ENCODE measurements at regions not wholly inside any gene's neighbourhood (a gene's known extent, or its start where the extent isn't known, plus 50 kb on each side); places are given as distances from the start of the nearest gene placed in this dataset.
"Not testable (repeated sequence)": the region's sequence is repeated elsewhere in the genome, so short reads cannot be mapped to it uniquely, and the experiment has no call there.

GRCh38 chr12:8282181-8282580, 54.8 kb upstream of the FAM90A1 start:
- not testable (repeated sequence) for DNase-seq (ENCODE audit: extremely low read depth in 1 of 2, low read depth in 1 of 2)

- not testable (repeated sequence) for DNase-seq (ENCODE audit: extremely low read depth in 1 of 2, low read depth in 1 of 2)
These were observed 58.3 kb upstream of the FAM90A1 start for GRCh38 chr12:8285681-8286080.

- DNase-seq (ENCODE audit: extremely low read depth in 1 of 2, low read depth in 1 of 2): not testable (repeated sequence)
These were observed 64.3 kb upstream of the FAM90A1 start for GRCh38 chr12:8291764-8292163.

GRCh38 chr12:8294662-8295061, 67.2 kb upstream of the FAM90A1 start:
- DNase-seq (ENCODE audit: extremely low read depth in 1 of 2, low read depth in 1 of 2): not testable (repeated sequence)

GRCh38 chr12:8308611-8309010, 81.2 kb upstream of the FAM90A1 start:
- DNase-seq (ENCODE audit: extremely low read depth in 1 of 2, low read depth in 1 of 2): not testable (repeated sequence)

GRCh38 chr12:8315997-8316396, 88.6 kb upstream of the FAM90A1 start:
- not testable (repeated sequence) for DNase-seq (ENCODE audit: extremely low read depth in 1 of 2, low read depth in 1 of 2)

- not testable (repeated sequence) for DNase-seq (ENCODE audit: extremely low read depth in 1 of 2, low read depth in 1 of 2)
These were observed 90.3 kb upstream of the FAM90A1 start for GRCh38 chr12:8317675-8318074.

GRCh38 chr12:8320251-8320730, 92.9 kb upstream of the FAM90A1 start:
- peak in 1 of 2 donors; percentile 16 for DNase-seq (ENCODE audit: extremely low read depth in 1 of 2, low read depth in 1 of 2)

- DNase-seq (ENCODE audit: extremely low read depth in 1 of 2, low read depth in 1 of 2): not testable (repeated sequence)
These were observed 93.5 kb upstream of the FAM90A1 start for GRCh38 chr12:8320791-8321370.

GRCh38 chr12:8325145-8325839, 97.9 kb upstream of the FAM90A1 start:
- DNase-seq (ENCODE audit: extremely low read depth in 1 of 2, low read depth in 1 of 2): not testable (repeated sequence)

- not testable (repeated sequence) for DNase-seq (ENCODE audit: extremely low read depth in 1 of 2, low read depth in 1 of 2)
These were observed 101.4 kb upstream of the FAM90A1 start for GRCh38 chr12:8328835-8329234.

GRCh38 chr12:8332373-8332772, 105.0 kb upstream of the FAM90A1 start:
- DNase-seq (ENCODE audit: extremely low read depth in 1 of 2, low read depth in 1 of 2): not testable (repeated sequence)

- DNase-seq (ENCODE audit: extremely low read depth in 1 of 2, low read depth in 1 of 2): not testable (repeated sequence)
These were observed 104.7 kb upstream of the CLEC6A start for GRCh38 chr12:8351073-8351472.

GRCh38 chr12:8354741-8355140, 101.0 kb upstream of the CLEC6A start:
- not testable (repeated sequence) for DNase-seq (ENCODE audit: extremely low read depth in 1 of 2, low read depth in 1 of 2)

- not testable (repeated sequence) for DNase-seq (ENCODE audit: extremely low read depth in 1 of 2, low read depth in 1 of 2)
These were observed 100.2 kb upstream of the CLEC6A start for GRCh38 chr12:8355531-8355930.

- DNase-seq (ENCODE audit: extremely low read depth in 1 of 2, low read depth in 1 of 2): not testable (repeated sequence)
These were observed 82.0 kb upstream of the CLEC6A start for GRCh38 chr12:8373744-8374143.

- DNase-seq (ENCODE audit: extremely low read depth in 1 of 2, low read depth in 1 of 2): not testable (repeated sequence)
These were observed 80.6 kb upstream of the CLEC6A start for GRCh38 chr12:8375122-8375521.

- not testable (repeated sequence) for DNase-seq (ENCODE audit: extremely low read depth in 1 of 2, low read depth in 1 of 2)
These were observed 78.0 kb upstream of the CLEC6A start for GRCh38 chr12:8377756-8378155.

- not testable (repeated sequence) for DNase-seq (ENCODE audit: extremely low read depth in 1 of 2, low read depth in 1 of 2)
These were observed 73.2 kb upstream of the CLEC6A start for GRCh38 chr12:8382556-8382955.

GRCh38 chr12:8384686-8385085, 71.1 kb upstream of the CLEC6A start:
- DNase-seq (ENCODE audit: extremely low read depth in 1 of 2, low read depth in 1 of 2): not testable (repeated sequence)

GRCh38 chr12:8385431-8385830, 70.3 kb upstream of the CLEC6A start:
- DNase-seq (ENCODE audit: extremely low read depth in 1 of 2, low read depth in 1 of 2): not testable (repeated sequence)

GRCh38 chr12:8386661-8387060, 69.1 kb upstream of the CLEC6A start:
- not testable (repeated sequence) for DNase-seq (ENCODE audit: extremely low read depth in 1 of 2, low read depth in 1 of 2)

Data from stimulated activated CD8-positive, alpha-beta memory T cell treated with anti-CD3 and anti-CD28 coated beads, Interleukin-7, amount 100 ng/mL, for 48 hours (primary cell).